Neural progenitor cell (in vitro differentiated cells): ENCODE measurements at regions not wholly inside any gene's neighbourhood (a gene's known extent, or its start where the extent isn't known, plus 50 kb on each side); places are given as distances from the start of the nearest gene placed in this dataset.

Source experiments
- DNase-seq: peaks from one replicate; pipeline ENCODE4 v3.0.0-alpha.2; 2016; ENCODE audit warnings: low spot score
- H2AFZ ChIP-seq: fragments of 200-600 bp; sonication (generic); replicated peaks from 2 replicates; pipeline ENCODE4 v1.6.1; 2016; ENCODE audit warnings: antibody characterized with exemption
- H3F3A ChIP-seq: fragments of 200-600 bp; sonication (generic); 2 replicates; pipeline ENCODE4 v1.6.1; 2016; ENCODE audit warnings: antibody characterized with exemption, low read depth
- H3K27ac ChIP-seq: fragments of 200-600 bp; sonication (generic); 2 replicates; pipeline ENCODE4 v1.5.1; 2016; ENCODE audit warnings: mild to moderate bottlenecking
- H3K27me3 ChIP-seq: fragments of 200-600 bp; sonication (generic); 2 replicates; pipeline ENCODE4 v1.6.1; 2016; ENCODE audit warnings: mild to moderate bottlenecking, moderate library complexity
- H3K36me3 ChIP-seq: fragments of 200-600 bp; sonication (generic); 2 replicates; pipeline ENCODE4 v1.5.1; 2016
- H3K4me1 ChIP-seq: fragments of 200-600 bp; sonication (generic); 2 replicates; pipeline ENCODE4 v1.6.1; 2016; ENCODE audit warnings: mixed run types
- H3K4me2 ChIP-seq: fragments of 200-600 bp; sonication (generic); 2 replicates; pipeline ENCODE4 v1.6.1; 2016
- H3K4me3 ChIP-seq: fragments of 200-600 bp; sonication (generic); 2 replicates; pipeline ENCODE4 v1.5.1; 2016
- H3K79me2 ChIP-seq: fragments of 200-600 bp; sonication (generic); 2 replicates; pipeline ENCODE4 v1.6.1; 2016; ENCODE audit warnings: low read depth
- H3K9ac ChIP-seq: fragments of 200-600 bp; sonication (generic); 2 replicates; pipeline ENCODE4 v1.6.1; 2016
- H3K9me3 ChIP-seq: fragments of 200-600 bp; sonication (generic); 2 replicates; pipeline ENCODE4 v1.5.1; 2016; ENCODE audit warnings: low read depth
- H4K20me1 ChIP-seq: fragments of 200-600 bp; sonication (generic); 2 replicates; pipeline ENCODE4 v1.6.1; 2016; ENCODE audit warnings: low read depth
- H3K27ac Mint-ChIP-seq: 3 replicates; pipeline ENCODE4 v1.8.0; 2021; ENCODE audit warnings: mixed read lengths
- H3K27me3 Mint-ChIP-seq: 2 replicates; pipeline ENCODE4 v1.8.0; 2022; ENCODE audit warnings: low read depth, mild to moderate bottlenecking, inconsistent platforms, moderate library complexity, mixed read lengths; ENCODE audit not compliant: insufficient read depth
- H3K36me3 Mint-ChIP-seq: 3 replicates; pipeline ENCODE4 v1.8.0; 2021; ENCODE audit warnings: mixed read lengths
- H3K4me1 Mint-ChIP-seq: 3 replicates; pipeline ENCODE4 v1.8.0; 2021; ENCODE audit warnings: mixed read lengths
- H3K4me3 Mint-ChIP-seq: 3 replicates; pipeline ENCODE4 v1.8.0; 2021; ENCODE audit warnings: mild to moderate bottlenecking, moderate library complexity, mixed read lengths
- H3K9me3 Mint-ChIP-seq: 3 replicates; pipeline ENCODE4 v1.8.0; 2020; ENCODE audit warnings: mixed read lengths
- EZH2 ChIP-seq: fragments of 200-600 bp; sonication (generic); IDR thresholded peaks from 2 replicates; pipeline ENCODE4 v1.6.1; 2017; ENCODE audit warnings: antibody characterized with exemption, mild to moderate bottlenecking, moderate library complexity
- EZH2phosphoT487 ChIP-seq: fragments of 200-600 bp; sonication (generic); IDR thresholded peaks from 2 replicates; pipeline ENCODE4 v1.6.1; 2017; ENCODE audit warnings: antibody characterized with exemption
- TF ChIP-seq, protein P1 (sequence below): fragments of 200-600 bp; sonication (generic); IDR thresholded peaks from 2 replicates; pipeline ENCODE4 v1.5.1; 2017; ENCODE audit warnings: antibody characterized with exemption, mild to moderate bottlenecking

DNA sequence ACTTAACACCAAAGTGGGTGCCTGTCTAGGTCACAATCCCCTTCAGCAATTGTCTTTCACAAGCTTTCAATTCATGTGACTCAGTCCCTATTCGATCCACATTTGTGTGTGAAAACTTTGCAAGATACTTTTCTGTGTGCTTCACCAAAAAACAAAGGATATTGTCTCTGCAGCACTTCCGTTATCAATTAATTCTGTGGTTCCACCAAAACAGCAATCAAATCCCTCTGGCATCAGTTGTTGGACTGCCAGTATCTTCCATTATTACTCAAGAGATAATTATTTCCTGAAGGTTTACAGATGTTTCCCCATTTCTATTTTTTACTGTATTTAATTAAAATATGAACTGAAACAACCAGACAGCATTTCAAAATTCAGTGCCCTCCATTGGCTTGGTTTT is 481.4 kb downstream of the SUCLA2 start:
- Histone ChIP-seq H3K27ac (no peak overlapping the region), H3K9me3 (no peaks in the 10 kb centered on the region), H2AFZ (no peak overlapping the region), H3K4me2 (no peak overlapping the region), H3F3A (no peaks in the 10 kb centered on the region), H3K9ac (no peak overlapping the region), H3K4me1 (peaks cover 17% of the 10 kb centered on the region), H3K36me3 (no peaks in the 10 kb centered on the region), H3K79me2 (no peaks in the 10 kb centered on the region), H3K27me3 (no peaks in the 10 kb centered on the region), H3K4me3 (no peak overlapping the region), H4K20me1 (no peaks in the 10 kb centered on the region)
- no peak for DNase-seq
- no peak overlapping the region for H3K27ac Mint-ChIP-seq
- H3K9me3 Mint-ChIP-seq: peaks cover 9% of the 10 kb centered on the region
- H3K36me3 Mint-ChIP-seq: peaks cover 1% of the 10 kb centered on the region
- no peak overlapping the region for H3K4me3 Mint-ChIP-seq
- no peaks in the 10 kb centered on the region for H3K4me1 Mint-ChIP-seq
- peaks cover 2% of the 10 kb centered on the region for H3K27me3 Mint-ChIP-seq
- TF ChIP-seq, protein P1, sequence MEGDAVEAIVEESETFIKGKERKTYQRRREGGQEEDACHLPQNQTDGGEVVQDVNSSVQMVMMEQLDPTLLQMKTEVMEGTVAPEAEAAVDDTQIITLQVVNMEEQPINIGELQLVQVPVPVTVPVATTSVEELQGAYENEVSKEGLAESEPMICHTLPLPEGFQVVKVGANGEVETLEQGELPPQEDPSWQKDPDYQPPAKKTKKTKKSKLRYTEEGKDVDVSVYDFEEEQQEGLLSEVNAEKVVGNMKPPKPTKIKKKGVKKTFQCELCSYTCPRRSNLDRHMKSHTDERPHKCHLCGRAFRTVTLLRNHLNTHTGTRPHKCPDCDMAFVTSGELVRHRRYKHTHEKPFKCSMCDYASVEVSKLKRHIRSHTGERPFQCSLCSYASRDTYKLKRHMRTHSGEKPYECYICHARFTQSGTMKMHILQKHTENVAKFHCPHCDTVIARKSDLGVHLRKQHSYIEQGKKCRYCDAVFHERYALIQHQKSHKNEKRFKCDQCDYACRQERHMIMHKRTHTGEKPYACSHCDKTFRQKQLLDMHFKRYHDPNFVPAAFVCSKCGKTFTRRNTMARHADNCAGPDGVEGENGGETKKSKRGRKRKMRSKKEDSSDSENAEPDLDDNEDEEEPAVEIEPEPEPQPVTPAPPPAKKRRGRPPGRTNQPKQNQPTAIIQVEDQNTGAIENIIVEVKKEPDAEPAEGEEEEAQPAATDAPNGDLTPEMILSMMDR: no peak
- no peak for TF ChIP-seq EZH2phosphoT487
- TF ChIP-seq EZH2: no peak

DNA sequence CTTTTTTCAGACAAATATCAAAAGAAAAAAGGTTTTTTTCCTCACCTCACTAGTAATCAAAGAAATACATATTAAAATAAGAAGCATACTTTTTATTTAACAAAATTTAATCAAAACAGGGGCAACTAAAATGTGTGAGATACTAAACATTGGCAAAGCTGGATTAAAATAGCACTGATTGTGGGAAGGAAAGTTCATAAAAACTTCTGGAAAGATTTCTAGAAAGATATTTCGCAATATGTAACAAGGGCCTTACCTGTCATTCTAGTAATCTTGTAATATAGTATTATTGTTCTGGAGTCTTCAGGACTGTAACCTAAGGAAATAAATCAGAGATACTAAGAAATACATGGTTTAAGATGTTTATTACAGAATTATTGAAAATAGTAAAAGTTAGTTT is 482.5 kb downstream of the SUCLA2 start:
- no peak for DNase-seq
- Histone ChIP-seq H3F3A (no peaks in the 10 kb centered on the region), H3K9ac (no peak overlapping the region), H3K4me3 (no peak overlapping the region), H3K4me2 (no peak overlapping the region), H3K4me1 (peaks cover 6% of the 10 kb centered on the region), H3K79me2 (no peaks in the 10 kb centered on the region), H4K20me1 (no peaks in the 10 kb centered on the region), H3K27me3 (no peaks in the 10 kb centered on the region), H3K9me3 (no peaks in the 10 kb centered on the region), H2AFZ (no peak overlapping the region), H3K36me3 (no peaks in the 10 kb centered on the region), H3K27ac (no peak overlapping the region)
- Mint-ChIP-seq H3K27me3 (peaks cover 2% of the 10 kb centered on the region), H3K4me1 (no peaks in the 10 kb centered on the region), H3K9me3 (peaks cover 12% of the 10 kb centered on the region), H3K27ac (no peak overlapping the region), H3K4me3 (no peak overlapping the region), H3K36me3 (peaks cover 1% of the 10 kb centered on the region)
- no peak for TF ChIP-seq EZH2phosphoT487
- TF ChIP-seq, protein P1: no peak
- TF ChIP-seq EZH2: no peak

DNA sequence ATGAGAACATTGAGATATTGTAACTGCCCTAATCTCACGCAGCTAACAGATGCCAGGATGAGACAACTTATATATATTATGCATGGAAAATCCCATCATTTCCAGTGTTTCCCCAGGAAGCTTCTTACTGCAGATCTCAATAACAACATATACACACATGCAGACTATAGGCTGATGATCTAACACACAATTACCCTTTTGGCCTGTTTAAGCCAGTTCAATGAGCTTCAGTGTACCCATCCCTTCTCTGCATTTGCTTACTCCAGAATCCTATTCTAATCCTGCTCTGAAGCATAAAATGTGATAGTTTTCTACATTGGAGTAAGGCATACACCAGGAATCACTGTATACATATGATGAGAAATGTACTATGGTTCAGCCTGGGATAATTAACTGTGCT is 489.4 kb downstream of the SUCLA2 start:
- H3K27me3 ChIP-seq: no peaks in the 10 kb centered on the region
- H3K27ac ChIP-seq: no peak overlapping the region
- H3K9ac ChIP-seq: no peak overlapping the region
- peaks cover 14% of the 10 kb centered on the region for H3K9me3 Mint-ChIP-seq
- no peaks in the 10 kb centered on the region for H3F3A ChIP-seq
- no peak overlapping the region for H2AFZ ChIP-seq
- no peak overlapping the region for H3K4me2 ChIP-seq
- no peak overlapping the region for H3K4me3 ChIP-seq
- H3K4me3 Mint-ChIP-seq: no peak overlapping the region
- peaks cover 3% of the 10 kb centered on the region for H3K27me3 Mint-ChIP-seq
- no peaks in the 10 kb centered on the region for H3K9me3 ChIP-seq
- no peaks in the 10 kb centered on the region for H3K36me3 ChIP-seq
- DNase-seq: no peak
- H3K4me1 Mint-ChIP-seq: no peaks in the 10 kb centered on the region
- H3K36me3 Mint-ChIP-seq: peaks cover 1% of the 10 kb centered on the region
- H3K27ac Mint-ChIP-seq: no peak overlapping the region
- no peaks in the 10 kb centered on the region for H3K4me1 ChIP-seq
- H4K20me1 ChIP-seq: no peaks in the 10 kb centered on the region
- no peaks in the 10 kb centered on the region for H3K79me2 ChIP-seq
- no peak for TF ChIP-seq EZH2phosphoT487
- TF ChIP-seq, protein P1: no peak
- no peak for TF ChIP-seq EZH2
